GM12874 (cell line): ENCODE measurements at regions not wholly inside any gene's neighbourhood (a gene's known extent, or its start where the extent isn't known, plus 50 kb on each side); places are given as distances from the start of the nearest gene placed in this dataset.

Experiments
- CTCF ChIP-seq: IDR thresholded peaks from 2 replicates; pipeline ENCODE4 v1.5.1; 2011; ENCODE audit warnings: low read depth, mild to moderate bottlenecking, control low read depth, low read length, moderate library complexity; ENCODE audit not compliant: insufficient read depth

DNA sequence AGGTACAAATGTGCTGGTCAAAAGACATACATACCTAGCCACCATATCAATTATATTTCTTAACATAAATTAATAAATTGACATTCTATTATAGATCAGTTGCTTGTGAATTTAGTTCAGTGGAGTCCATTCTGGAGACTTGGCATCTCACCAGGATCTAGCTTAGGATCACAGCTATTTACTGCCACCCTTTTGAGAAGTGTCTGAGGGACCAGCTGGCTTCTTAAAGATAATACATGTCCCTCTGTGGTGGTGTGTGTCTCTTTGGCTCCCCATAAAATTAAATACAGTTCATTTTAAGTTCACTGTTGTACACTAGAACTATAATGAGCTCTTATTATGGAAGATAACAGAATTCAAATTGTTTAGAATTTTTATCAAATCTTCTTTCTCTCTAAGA, 290.7 kb downstream of the PRELID2 start:
- TF ChIP-seq CTCF: no peak

- TF ChIP-seq CTCF: no peak
Observed at GRCh38 chr5:145543968-145544367, 291.2 kb downstream of the PRELID2 start.

- TF ChIP-seq CTCF: no peak
Observed at GRCh38 chr5:145540375-145540774, 294.8 kb downstream of the PRELID2 start.

GRCh38 chr5:145539201-145539600, 295.9 kb downstream of the PRELID2 start:
- no peak for TF ChIP-seq CTCF

DNA sequence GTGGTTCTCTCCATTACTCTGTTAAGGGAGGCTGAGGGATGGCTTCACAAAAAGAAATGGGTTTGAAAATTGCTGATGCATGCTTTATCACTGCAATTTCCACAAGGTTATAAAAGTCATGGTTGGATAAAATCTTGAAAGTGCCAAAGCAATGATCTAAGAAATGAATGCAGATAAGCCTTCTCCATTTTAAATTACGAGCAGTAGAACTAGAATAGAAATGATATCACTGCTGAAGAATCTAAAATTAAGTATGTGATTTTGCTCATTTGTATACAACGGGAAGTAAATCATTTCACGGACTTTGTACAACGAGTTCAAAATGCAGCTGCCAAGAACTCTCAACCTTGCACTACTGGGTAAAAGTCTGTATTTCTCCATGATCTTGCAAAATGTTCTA, 299.0 kb downstream of the PRELID2 start:
- TF ChIP-seq CTCF: no peak

- TF ChIP-seq CTCF: no peak
Observed at GRCh38 chr5:145531038-145531734, 304.0 kb downstream of the PRELID2 start.

- TF ChIP-seq CTCF: no peak
Observed at GRCh38 chr5:145521523-145521922, 313.6 kb downstream of the PRELID2 start.
